ENCODE measurements at regions not wholly inside any gene's neighbourhood (a gene's known extent, or its start where the extent isn't known, plus 50 kb on each side); places are given as distances from the start of the nearest gene placed in this dataset.

- H3K27me3 ChIP-seq (ENCODE audit: control insufficient read depth, insufficient read depth, low read length), result no peaks in the 10 kb centered on the region
- intact Hi-C loops (cut with DNase I), result no loop called here
- no peak overlapping the region for H3K27ac ChIP-seq (ENCODE audit: low read depth in 2 of 2, low read length in 2 of 2)
- no peak for TF ChIP-seq CTCF (IDR thresholded peaks at IDR 0.05; ENCODE audit: borderline replicate concordance, extremely low read depth, insufficient read depth)
- FAIRE-seq, result no peak
- DNase-seq, result no peak
- H3K4me3 ChIP-seq (ENCODE audit: low read length in 3 of 3), result no peak overlapping the region
- H3K36me3 ChIP-seq (ENCODE audit: control insufficient read depth in 2 of 3, insufficient read depth in 3 of 3, low read length in 3 of 3), result no peaks in the 10 kb centered on the region
- H3K9ac ChIP-seq (ENCODE audit: low read length in 3 of 3), result no peak overlapping the region
- H3K9me3 ChIP-seq (ENCODE audit: control insufficient read depth in 2 of 3, insufficient read depth in 1 of 3, low read length in 3 of 3), result no peaks in the 10 kb centered on the region
- H3K4me1 ChIP-seq (ENCODE audit: control insufficient read depth in 2 of 3, insufficient read depth in 2 of 3, low read depth in 1 of 3, low read length in 3 of 3), result no peaks in the 10 kb centered on the region
Measured at GRCh38 chr1:60878323-60878722, 204.0 kb upstream of the NFIA start.

- H3K4me3 ChIP-seq (ENCODE audit: low read length in 3 of 3), result no peak overlapping the region
- FAIRE-seq (no peak), DNase-seq (no peak)
- intact Hi-C loops (cut with DNase I), result no loop called here
- no peaks in the 10 kb centered on the region for H3K27me3 ChIP-seq (ENCODE audit: control insufficient read depth, insufficient read depth, low read length)
- no peak overlapping the region for H3K27ac ChIP-seq (ENCODE audit: low read depth in 2 of 2, low read length in 2 of 2)
- H3K9me3 ChIP-seq (ENCODE audit: control insufficient read depth in 2 of 3, insufficient read depth in 1 of 3, low read length in 3 of 3), result no peaks in the 10 kb centered on the region
- no peak for TF ChIP-seq CTCF (IDR thresholded peaks at IDR 0.05; ENCODE audit: borderline replicate concordance, extremely low read depth, insufficient read depth)
- no peak overlapping the region for H3K9ac ChIP-seq (ENCODE audit: low read length in 3 of 3)
- H3K36me3 ChIP-seq (ENCODE audit: control insufficient read depth in 2 of 3, insufficient read depth in 3 of 3, low read length in 3 of 3), result no peaks in the 10 kb centered on the region
- H3K4me1 ChIP-seq (ENCODE audit: control insufficient read depth in 2 of 3, insufficient read depth in 2 of 3, low read depth in 1 of 3, low read length in 3 of 3), result no peaks in the 10 kb centered on the region
Measured at GRCh38 chr1:60877376-60877775, 205.0 kb upstream of the NFIA start.

GRCh38 chr1:60876952-60877351 is 205.4 kb upstream of the NFIA start:
- intact Hi-C loops (cut with DNase I), result no loop called here
- DNase-seq (no peak), FAIRE-seq (no peak)
- H3K9ac ChIP-seq (ENCODE audit: low read length in 3 of 3), result no peak overlapping the region
- H3K27me3 ChIP-seq (ENCODE audit: control insufficient read depth, insufficient read depth, low read length), result no peaks in the 10 kb centered on the region
- no peaks in the 10 kb centered on the region for H3K36me3 ChIP-seq (ENCODE audit: control insufficient read depth in 2 of 3, insufficient read depth in 3 of 3, low read length in 3 of 3)
- no peak overlapping the region for H3K27ac ChIP-seq (ENCODE audit: low read depth in 2 of 2, low read length in 2 of 2)
- no peaks in the 10 kb centered on the region for H3K4me1 ChIP-seq (ENCODE audit: control insufficient read depth in 2 of 3, insufficient read depth in 2 of 3, low read depth in 1 of 3, low read length in 3 of 3)
- no peak for TF ChIP-seq CTCF (IDR thresholded peaks at IDR 0.05; ENCODE audit: borderline replicate concordance, extremely low read depth, insufficient read depth)
- no peak overlapping the region for H3K4me3 ChIP-seq (ENCODE audit: low read length in 3 of 3)
- no peaks in the 10 kb centered on the region for H3K9me3 ChIP-seq (ENCODE audit: control insufficient read depth in 2 of 3, insufficient read depth in 1 of 3, low read length in 3 of 3)

- DNase-seq (no peak), FAIRE-seq (no peak)
- Histone ChIP-seq H3K9ac (ENCODE audit: low read length in 3 of 3) (no peak overlapping the region), H3K36me3 (ENCODE audit: control insufficient read depth in 2 of 3, insufficient read depth in 3 of 3, low read length in 3 of 3) (no peaks in the 10 kb centered on the region), H3K27me3 (ENCODE audit: control insufficient read depth, insufficient read depth, low read length) (no peaks in the 10 kb centered on the region), H3K4me1 (ENCODE audit: control insufficient read depth in 2 of 3, insufficient read depth in 2 of 3, low read depth in 1 of 3, low read length in 3 of 3) (no peaks in the 10 kb centered on the region), H3K9me3 (ENCODE audit: control insufficient read depth in 2 of 3, insufficient read depth in 1 of 3, low read length in 3 of 3) (no peaks in the 10 kb centered on the region), H3K4me3 (ENCODE audit: low read length in 3 of 3) (no peak overlapping the region), H3K27ac (ENCODE audit: low read depth in 2 of 2, low read length in 2 of 2) (no peak overlapping the region)
- intact Hi-C loops (cut with DNase I), result no loop called here
- TF ChIP-seq CTCF (IDR thresholded peaks at IDR 0.05; ENCODE audit: borderline replicate concordance, extremely low read depth, insufficient read depth), result no peak
Measured at GRCh38 chr1:60875138-60875537, 207.2 kb upstream of the NFIA start.
